ENCODE measurements at regions not wholly inside any gene's neighbourhood (a gene's known extent, or its start where the extent isn't known, plus 50 kb on each side); places are given as distances from the start of the nearest gene placed in this dataset.

DNA sequence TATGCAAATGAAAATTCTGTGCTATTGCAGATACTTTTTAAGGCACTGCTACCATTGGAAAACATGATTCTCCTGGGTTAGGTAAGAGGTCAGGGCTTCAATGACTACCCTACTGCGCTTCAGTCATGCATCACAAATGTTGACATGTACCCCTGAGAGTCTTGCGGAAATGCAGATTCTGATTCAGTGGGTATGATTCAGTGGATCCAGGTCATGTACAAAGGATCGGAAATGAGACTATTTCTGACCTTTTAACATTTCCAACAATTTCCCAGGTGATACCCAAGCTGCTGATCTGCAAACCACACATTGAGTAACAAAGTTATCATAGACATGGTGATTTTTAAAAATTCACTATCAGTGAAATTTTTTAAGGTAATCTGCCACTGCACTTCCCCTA is 62.6 kb downstream of the DDX53 start:
- no peak for FAIRE-seq
- no peak for ATAC-seq
- POLR2A ChIA-PET = no interaction called here
- Histone ChIP-seq H3K27ac (ENCODE audit: extremely low read depth, low read depth, low read length) (no peak overlapping the region), H3K79me2 (ENCODE audit: control insufficient read depth, insufficient read depth, low read length) (no peaks in the 10 kb centered on the region), H3K9ac (ENCODE audit: insufficient read depth in 1 of 2, low read depth in 2 of 2, low read length in 2 of 2) (no peak overlapping the region), H2AFZ (ENCODE audit: low read depth, low read length) (no peak overlapping the region), H3K36me3 (ENCODE audit: control insufficient read depth, insufficient read depth, low read length) (no peaks in the 10 kb centered on the region), H3K9me1 (ENCODE audit: control insufficient read depth, insufficient read depth, low read length) (no peaks in the 10 kb centered on the region), H3K4me2 (ENCODE audit: insufficient read depth, low read length) (no peak overlapping the region), H3K4me3 (no peak overlapping the region), H3K4me1 (replicated peaks in 1 of 2; ENCODE audit: control insufficient read depth in 2 of 2, insufficient read depth in 2 of 2, low read length in 2 of 2) (no peaks in the 10 kb centered on the region), H4K20me1 (replicated peaks; ENCODE audit: control insufficient read depth, insufficient read depth, low read length) (no peaks in the 10 kb centered on the region), H3K27me3 (ENCODE audit: control insufficient read depth in 2 of 2, insufficient read depth in 2 of 2, low read length in 2 of 2) (no peaks in the 10 kb centered on the region), H3K9me3 (replicated peaks; ENCODE audit: control insufficient read depth, insufficient read depth, low read depth, low read length) (no peaks in the 10 kb centered on the region)
- intact Hi-C loops (cut with micrococcal nuclease) = no loop called here
- CTCF ChIA-PET (ENCODE audit: low intra/inter-chr PET ratio) = no interaction called here
- no peak for TF ChIP-seq XRCC4 (IDR thresholded peaks at IDR 0.05; ENCODE audit: extremely low read depth, insufficient read depth, insufficient read length)
- no peak for TF ChIP-seq SMAD1 (IDR thresholded peaks at IDR 0.05; ENCODE audit: low read depth, low read length, partially characterized antibody)
- TF ChIP-seq, protein P1, sequence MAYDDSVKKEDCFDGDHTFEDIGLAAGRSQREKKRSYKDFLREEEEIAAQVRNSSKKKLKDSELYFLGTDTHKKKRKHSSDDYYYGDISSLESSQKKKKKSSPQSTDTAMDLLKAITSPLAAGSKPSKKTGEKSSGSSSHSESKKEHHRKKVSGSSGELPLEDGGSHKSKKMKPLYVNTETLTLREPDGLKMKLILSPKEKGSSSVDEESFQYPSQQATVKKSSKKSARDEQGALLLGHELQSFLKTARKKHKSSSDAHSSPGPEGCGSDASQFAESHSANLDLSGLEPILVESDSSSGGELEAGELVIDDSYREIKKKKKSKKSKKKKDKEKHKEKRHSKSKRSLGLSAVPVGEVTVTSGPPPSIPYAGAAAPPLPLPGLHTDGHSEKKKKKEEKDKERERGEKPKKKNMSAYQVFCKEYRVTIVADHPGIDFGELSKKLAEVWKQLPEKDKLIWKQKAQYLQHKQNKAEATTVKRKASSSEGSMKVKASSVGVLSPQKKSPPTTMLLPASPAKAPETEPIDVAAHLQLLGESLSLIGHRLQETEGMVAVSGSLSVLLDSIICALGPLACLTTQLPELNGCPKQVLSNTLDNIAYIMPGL (CRISPR knock-in tag; IDR thresholded peaks at IDR 0.05) = no peak
- no peak for TF ChIP-seq HNRNPL (IDR thresholded peaks at IDR 0.05; ENCODE audit: low read depth, low read length)
- TF ChIP-seq ZNF232 (CRISPR knock-in tag; IDR thresholded peaks at IDR 0.05) = no peak
- no peak for TF ChIP-seq MCM2 (IDR thresholded peaks at IDR 0.05; ENCODE audit: low read depth)
- no peak for TF ChIP-seq SRSF3 (IDR thresholded peaks at IDR 0.05; ENCODE audit: insufficient read depth, low read length)
- no peak for TF ChIP-seq ZNF75A (CRISPR knock-in tag; IDR thresholded peaks at IDR 0.05)
- no peak for TF ChIP-seq DACH1 (IDR thresholded peaks at IDR 0.05; ENCODE audit: partially characterized antibody)
- no peak for TF ChIP-seq ZNF24 (IDR thresholded peaks at IDR 0.05)
- TF ChIP-seq SAP30 (IDR thresholded peaks at IDR 0.05; ENCODE audit: borderline replicate concordance, insufficient read depth, low read depth, low read length, poor library complexity, severe bottlenecking) = no peak
- TF ChIP-seq, protein P2, sequence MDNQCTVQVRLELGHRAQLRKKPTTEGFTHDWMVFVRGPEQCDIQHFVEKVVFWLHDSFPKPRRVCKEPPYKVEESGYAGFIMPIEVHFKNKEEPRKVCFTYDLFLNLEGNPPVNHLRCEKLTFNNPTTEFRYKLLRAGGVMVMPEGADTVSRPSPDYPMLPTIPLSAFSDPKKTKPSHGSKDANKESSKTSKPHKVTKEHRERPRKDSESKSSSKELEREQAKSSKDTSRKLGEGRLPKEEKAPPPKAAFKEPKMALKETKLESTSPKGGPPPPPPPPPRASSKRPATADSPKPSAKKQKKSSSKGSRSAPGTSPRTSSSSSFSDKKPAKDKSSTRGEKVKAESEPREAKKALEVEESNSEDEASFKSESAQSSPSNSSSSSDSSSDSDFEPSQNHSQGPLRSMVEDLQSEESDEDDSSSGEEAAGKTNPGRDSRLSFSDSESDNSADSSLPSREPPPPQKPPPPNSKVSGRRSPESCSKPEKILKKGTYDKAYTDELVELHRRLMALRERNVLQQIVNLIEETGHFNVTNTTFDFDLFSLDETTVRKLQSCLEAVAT (IDR thresholded peaks at IDR 0.05) = no peak
- in situ Hi-C loops (cut with MboI) = no loop called here
- DNase-seq (ENCODE audit: extremely low read depth in 1 of 4, low spot score in 3 of 4) = no peak
- 6% methylated on average over 3 of the region's 3 CpGs for WGBS (ENCODE audit: insufficient coverage, low coverage, missing lambda C conversion rate)
- BruUV-seq (replicated peaks) = no TSS peak
